SKM-1 (cell line): ENCODE measurements at regions not wholly inside any gene's neighbourhood (a gene's known extent, or its start where the extent isn't known, plus 50 kb on each side); places are given as distances from the start of the nearest gene placed in this dataset.

Experiments used
- DNase-seq: peaks from one replicate; lab custom pipeline; 2025; ENCODE audit not compliant: unreplicated experiment; lab: John Stamatoyannopoulos, UW

GRCh38 chr3:148604270-148605085, 93.2 kb upstream of the AGTR1 start:
- no peak for DNase-seq

GRCh38 chr3:148605521-148605920, 92.2 kb upstream of the AGTR1 start:
- no peak for DNase-seq

GRCh38 chr3:148606979-148607378, 90.7 kb upstream of the AGTR1 start:
- no peak for DNase-seq

- DNase-seq = no peak
Measured at GRCh38 chr3:148607491-148607890, 90.2 kb upstream of the AGTR1 start.

GRCh38 chr3:148612278-148612677, 85.4 kb upstream of the AGTR1 start:
- no peak for DNase-seq

- no peak for DNase-seq
Measured at GRCh38 chr3:148615382-148615781, 82.3 kb upstream of the AGTR1 start.

- no peak for DNase-seq
Measured at GRCh38 chr3:148625095-148625736, 72.5 kb upstream of the AGTR1 start.

- no peak for DNase-seq
Measured at GRCh38 chr3:148625991-148626390, 71.7 kb upstream of the AGTR1 start.

- no peak for DNase-seq
Measured at GRCh38 chr3:148629006-148629405, 68.7 kb upstream of the AGTR1 start.

GRCh38 chr3:148631124-148631903, 66.4 kb upstream of the AGTR1 start:
- no peak for DNase-seq

- DNase-seq = no peak
Measured at GRCh38 chr3:148641722-148642121, 56.0 kb upstream of the AGTR1 start.

- DNase-seq = no peak
Measured at GRCh38 chr3:148642214-148642613, 55.5 kb upstream of the AGTR1 start.

- no peak for DNase-seq
Measured at GRCh38 chr3:148642616-148643015, 55.1 kb upstream of the AGTR1 start.

- DNase-seq = no peak
Measured at GRCh38 chr3:148643389-148643840, 54.3 kb upstream of the AGTR1 start.

- no peak for DNase-seq
Measured at GRCh38 chr3:148646126-148646665, 51.5 kb upstream of the AGTR1 start.
